ENCODE measurements at regions not wholly inside any gene's neighbourhood (a gene's known extent, or its start where the extent isn't known, plus 50 kb on each side); places are given as distances from the start of the nearest gene placed in this dataset.

- TF ChIP-seq, protein P1, sequence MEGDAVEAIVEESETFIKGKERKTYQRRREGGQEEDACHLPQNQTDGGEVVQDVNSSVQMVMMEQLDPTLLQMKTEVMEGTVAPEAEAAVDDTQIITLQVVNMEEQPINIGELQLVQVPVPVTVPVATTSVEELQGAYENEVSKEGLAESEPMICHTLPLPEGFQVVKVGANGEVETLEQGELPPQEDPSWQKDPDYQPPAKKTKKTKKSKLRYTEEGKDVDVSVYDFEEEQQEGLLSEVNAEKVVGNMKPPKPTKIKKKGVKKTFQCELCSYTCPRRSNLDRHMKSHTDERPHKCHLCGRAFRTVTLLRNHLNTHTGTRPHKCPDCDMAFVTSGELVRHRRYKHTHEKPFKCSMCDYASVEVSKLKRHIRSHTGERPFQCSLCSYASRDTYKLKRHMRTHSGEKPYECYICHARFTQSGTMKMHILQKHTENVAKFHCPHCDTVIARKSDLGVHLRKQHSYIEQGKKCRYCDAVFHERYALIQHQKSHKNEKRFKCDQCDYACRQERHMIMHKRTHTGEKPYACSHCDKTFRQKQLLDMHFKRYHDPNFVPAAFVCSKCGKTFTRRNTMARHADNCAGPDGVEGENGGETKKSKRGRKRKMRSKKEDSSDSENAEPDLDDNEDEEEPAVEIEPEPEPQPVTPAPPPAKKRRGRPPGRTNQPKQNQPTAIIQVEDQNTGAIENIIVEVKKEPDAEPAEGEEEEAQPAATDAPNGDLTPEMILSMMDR (IDR thresholded peaks at IDR 0.05) = no peak
- ATAC-seq = no peak
Measured at GRCh38 chr2:144654523-144654922, 134.6 kb upstream of the ZEB2 start.

DNA sequence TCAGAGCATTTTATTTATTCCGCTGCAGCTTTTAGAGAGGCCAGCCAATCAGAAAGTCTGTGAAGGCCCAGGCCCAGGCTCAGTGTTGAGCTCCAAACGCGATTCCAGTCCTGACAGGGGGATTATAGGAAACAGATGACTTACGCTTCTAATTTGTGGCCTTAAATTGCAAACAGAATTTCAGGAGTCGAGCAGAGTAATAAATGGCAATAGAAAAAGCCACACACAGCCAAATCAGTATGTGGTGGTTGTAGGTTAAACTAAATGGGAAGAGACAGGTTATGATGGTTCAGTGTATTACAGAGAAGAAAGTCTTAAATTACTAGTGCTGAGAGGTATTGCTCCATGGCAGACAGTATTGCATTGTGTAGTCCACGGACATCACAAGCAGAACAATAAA, 131.0 kb upstream of the ZEB2 start:
- ATAC-seq = no peak
- TF ChIP-seq, protein P1 (IDR thresholded peaks at IDR 0.05) = no peak
- Histone ChIP-seq H3K4me1 (no peaks in the 10 kb centered on the region), H3K27me3 (ENCODE audit: insufficient read depth in 3 of 3, low read length in 2 of 3) (no peaks in the 10 kb centered on the region), H3K36me3 (ENCODE audit: insufficient read depth in 1 of 2, low read depth in 1 of 2) (no peaks in the 10 kb centered on the region), H3K27ac (no peak overlapping the region), H3K9me3 (no peaks in the 10 kb centered on the region), H3K4me3 (no peak overlapping the region)
- intact Hi-C loops (cut with DNase I) = no loop called here
- WGBS, 3 donors = 41 to 67% (median 43%) methylated on average over 6 of the region's 6 CpGs
- DNase-seq = no peak

More at GRCh38 chr2:144654523-144654922, 134.6 kb upstream of the ZEB2 start:
- 78 to 79% (median 79%) methylated on average over 3 of the region's 3 CpGs for WGBS, 3 donors
- Histone ChIP-seq H3K4me1 (no peaks in the 10 kb centered on the region), H3K36me3 (ENCODE audit: insufficient read depth in 1 of 2, low read depth in 1 of 2) (no peaks in the 10 kb centered on the region), H3K9me3 (no peaks in the 10 kb centered on the region), H3K27me3 (ENCODE audit: insufficient read depth in 3 of 3, low read length in 2 of 3) (no peaks in the 10 kb centered on the region), H3K4me3 (no peak overlapping the region), H3K27ac (no peak overlapping the region)
- no peak for DNase-seq
- intact Hi-C loops (cut with DNase I) = no loop called here

DNA sequence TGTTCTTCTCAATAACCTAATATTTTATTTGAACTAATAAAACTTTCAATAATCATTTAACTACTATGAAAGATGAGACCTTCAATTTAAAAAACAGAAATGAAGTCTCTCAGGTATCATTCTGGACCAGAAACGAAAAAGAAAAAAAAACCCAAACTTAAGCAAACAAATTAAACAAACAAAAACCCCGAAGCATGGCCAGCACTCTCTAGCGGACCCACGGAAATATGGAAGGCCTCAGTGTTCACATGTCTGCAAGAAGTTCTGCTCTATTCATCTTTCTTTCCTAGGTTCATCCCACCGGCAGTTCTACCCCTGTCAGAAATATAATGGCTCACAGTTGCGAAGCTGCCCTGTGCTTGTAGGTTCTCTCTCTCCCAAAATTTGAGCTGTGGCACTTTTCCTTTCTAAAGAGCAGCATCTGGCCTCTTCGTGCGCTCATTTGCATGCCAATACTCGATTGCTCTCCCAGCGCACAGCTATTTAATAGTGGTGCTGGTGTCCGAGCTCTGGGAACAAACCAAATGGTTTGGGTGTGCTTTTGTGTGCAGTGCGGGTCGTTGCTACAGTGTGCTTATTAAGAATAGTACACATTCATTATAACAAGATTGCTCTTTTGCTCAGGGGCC, 129.0 kb upstream of the ZEB2 start:
- H3K27me3 ChIP-seq (ENCODE audit: insufficient read depth in 3 of 3, low read length in 2 of 3) = no peaks in the 10 kb centered on the region
- no peak overlapping the region for H3K4me3 ChIP-seq
- intact Hi-C loops (cut with DNase I) = loop anchor here in 1 of 2 donors (10.0 kb wide), 1 partner anchor 124 kb away; the partner anchor contains the start of gene ZEB2
- TF ChIP-seq, protein P1 (IDR thresholded peaks at IDR 0.05) = no peak
- no peaks in the 10 kb centered on the region for H3K4me1 ChIP-seq
- H3K9me3 ChIP-seq = no peaks in the 10 kb centered on the region
- no peaks in the 10 kb centered on the region for H3K36me3 ChIP-seq (ENCODE audit: insufficient read depth in 1 of 2, low read depth in 1 of 2)
- H3K27ac ChIP-seq = no peak overlapping the region
- DNase-seq (no peak), ATAC-seq (no peak)
- WGBS, 3 donors = 86 to 88% (median 87%) methylated on average over 13 of the region's 13 CpGs

GRCh38 chr2:144645083-144645778, 125.3 kb upstream of the ZEB2 start:
- DNase-seq (no peak), ATAC-seq (no peak)
- Histone ChIP-seq H3K4me3 (no peak overlapping the region), H3K27ac (no peak overlapping the region), H3K9me3 (no peaks in the 10 kb centered on the region), H3K4me1 (no peaks in the 10 kb centered on the region), H3K36me3 (ENCODE audit: insufficient read depth in 1 of 2, low read depth in 1 of 2) (no peaks in the 10 kb centered on the region), H3K27me3 (ENCODE audit: insufficient read depth in 3 of 3, low read length in 2 of 3) (no peaks in the 10 kb centered on the region)
- TF ChIP-seq, protein P1 (IDR thresholded peaks at IDR 0.05) = no peak
- WGBS, 3 donors = 78 to 89% (median 83%) methylated on average over 3 of the region's 3 CpGs
- intact Hi-C loops (cut with DNase I) = loop anchor here in 1 of 2 donors (10.0 kb wide), 1 partner anchor 120 kb away; the partner anchor contains the start of gene ZEB2

All from psoas muscle (tissue), 7 donors.